A549 (cell line): ENCODE measurements at regions not wholly inside any gene's neighbourhood (a gene's known extent, or its start where the extent isn't known, plus 50 kb on each side); places are given as distances from the start of the nearest gene placed in this dataset.
"Not testable (repeated sequence)": the region's sequence is repeated elsewhere in the genome, so short reads cannot be mapped to it uniquely, and the experiment has no call there.

Experiments
- ATAC-seq, 2 experiments: fragments of 200-7000 bp in 1 of 2; fragments of >200 bp in 1 of 2; cut with Nextera tagmentation in 1 of 2; cut with Tn5 transposase in 1 of 2; 3 replicates each; pipeline versions ENCODE4 v1.8.0 to v1.9.1; 2018 to 2020; ENCODE audit warnings: mild to moderate bottlenecking in 1 of 2, moderate library complexity in 1 of 2
- CTCF ChIA-PET: fragments of 300-600 bp; sonication (Branson Sonifier 250); formaldehyde crosslinking; extraction: SDS; loops from one replicate; lab custom pipeline; 2021; ENCODE audit warnings: antibody characterized with exemption, inconsistent platforms; lab: Yijun Ruan, JAX
- POLR2A ChIA-PET: fragments of 350-600 bp; formaldehyde crosslinking; extraction: SDS; loops from one replicate; lab custom pipeline; 2021; ENCODE audit warnings: antibody characterized with exemption, inconsistent platforms; lab: Yijun Ruan, JAX
- DNase-seq, 2 experiments: peaks; one replicate each; pipeline versions ENCODE4 v3.0.0 to v3.0.0-alpha.2; 2011 to 2016; ENCODE audit warnings: low read depth in 1 of 2, low spot score in 1 of 2
- FAIRE-seq: peaks from 2 replicates; lab custom pipeline; 2011; peaks lifted over from hg19 to GRCh38; lab: Jason Lieb, UNC
- H3K27ac ChIP-seq, 2 experiments: fragments of >200 bp; sonication (Bioruptor Twin); formaldehyde crosslinking; 3 replicates each; pipeline ENCODE4 v1.5.1; 2016 to 2017
- H3K4me1 ChIP-seq: fragments of >200 bp; sonication (Bioruptor Twin); formaldehyde crosslinking; 3 replicates; pipeline ENCODE4 v1.6.1; 2016
- H3K4me2 ChIP-seq: fragments of >200 bp; sonication (Bioruptor Twin); formaldehyde crosslinking; 3 replicates; pipeline ENCODE4 v1.6.1; 2016
- H3K4me3 ChIP-seq: fragments of >200 bp; sonication (Bioruptor Twin); formaldehyde crosslinking; 3 replicates; pipeline ENCODE4 v1.5.1; 2016
- H3K9me3 ChIP-seq: fragments of >200 bp; sonication (Bioruptor Twin); formaldehyde crosslinking; 3 replicates; pipeline ENCODE4 v1.6.1; 2016
- WGBS: methylation state at CpG from one replicate; pipeline ENCODE4 v1.1.6; 2017; ENCODE audit errors: missing lambda C conversion rate; 5-methylcytosine and 5-hydroxymethylcytosine counted together

GRCh38 chr1:83395130-83395529 lies 603.8 kb downstream of the TTLL7 start:
- DNase-seq, H3K4me2 ChIP-seq, H3K4me1 ChIP-seq, POLR2A ChIA-PET, FAIRE-seq, H3K27ac ChIP-seq, ATAC-seq, H3K9me3 ChIP-seq, H3K4me3 ChIP-seq, CTCF ChIA-PET: not testable (repeated sequence)
- WGBS, result 12% methylated on average over 5 of the region's 5 CpGs

GRCh38 chr1:83386946-83387345 lies 612.0 kb downstream of the TTLL7 start:
- H3K4me1 ChIP-seq, ATAC-seq, DNase-seq, H3K4me3 ChIP-seq, H3K4me2 ChIP-seq, H3K9me3 ChIP-seq, H3K27ac ChIP-seq, CTCF ChIA-PET, POLR2A ChIA-PET, FAIRE-seq: not testable (repeated sequence)
- 0% methylated on average over 1 of the region's 1 CpG for whole genome bisulfite sequencing

- H3K4me1 ChIP-seq, POLR2A ChIA-PET, H3K4me2 ChIP-seq, H3K27ac ChIP-seq, CTCF ChIA-PET, H3K4me3 ChIP-seq, ATAC-seq, DNase-seq, H3K9me3 ChIP-seq: not testable (repeated sequence)
- FAIRE-seq, result peak; percentile 46
- 0% methylated on average over 1 of the region's 2 CpGs for WGBS
Measured at GRCh38 chr1:83383107-83383506, 615.8 kb downstream of the TTLL7 start.

- ATAC-seq, H3K4me2 ChIP-seq, DNase-seq, H3K27ac ChIP-seq, FAIRE-seq, H3K9me3 ChIP-seq, POLR2A ChIA-PET, H3K4me1 ChIP-seq, H3K4me3 ChIP-seq, CTCF ChIA-PET: not testable (repeated sequence)
- WGBS, result 0% methylated on average over 1 of the region's 1 CpG
Measured at GRCh38 chr1:83373018-83373417, 625.9 kb downstream of the TTLL7 start.

DNA sequence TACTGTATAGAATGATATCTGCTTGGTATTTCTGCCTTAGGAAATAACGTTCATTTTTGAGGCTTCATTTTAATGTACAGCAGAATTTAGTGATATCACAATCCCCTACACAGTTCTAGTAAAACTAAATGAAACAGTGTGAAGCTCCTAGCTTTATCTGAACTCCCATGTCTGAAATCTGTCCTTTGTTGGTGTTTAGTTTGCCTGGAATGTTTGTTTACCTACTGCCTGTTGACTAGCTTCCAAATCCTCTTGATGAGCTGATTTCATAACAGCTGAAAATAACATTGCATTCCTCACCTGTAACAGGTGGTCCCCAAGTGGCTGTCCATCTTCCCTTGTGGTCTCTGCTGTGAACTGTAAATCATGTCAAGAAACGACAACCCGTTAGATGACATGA lies 629.1 kb downstream of the TTLL7 start:
- H3K27ac ChIP-seq, H3K4me1 ChIP-seq, CTCF ChIA-PET, ATAC-seq, H3K4me3 ChIP-seq, DNase-seq, FAIRE-seq, H3K9me3 ChIP-seq, POLR2A ChIA-PET, H3K4me2 ChIP-seq: not testable (repeated sequence)
- 0% methylated on average over 3 of the region's 3 CpGs for WGBS

GRCh38 chr1:83365320-83365719 lies 633.6 kb downstream of the TTLL7 start:
- H3K4me2 ChIP-seq, H3K27ac ChIP-seq, POLR2A ChIA-PET, DNase-seq, CTCF ChIA-PET, H3K4me1 ChIP-seq, H3K9me3 ChIP-seq, H3K4me3 ChIP-seq, ATAC-seq, FAIRE-seq: not testable (repeated sequence)
- 2% methylated on average over 2 of the region's 2 CpGs for WGBS

- H3K27ac ChIP-seq, FAIRE-seq, H3K4me3 ChIP-seq, ATAC-seq, POLR2A ChIA-PET, H3K9me3 ChIP-seq, DNase-seq, H3K4me1 ChIP-seq, CTCF ChIA-PET, H3K4me2 ChIP-seq: not testable (repeated sequence)
- 9% methylated on average over 3 of the region's 3 CpGs for WGBS
Measured at GRCh38 chr1:83345375-83345774, 653.6 kb downstream of the TTLL7 start.

GRCh38 chr1:83343767-83344166 lies 655.2 kb downstream of the TTLL7 start:
- FAIRE-seq, H3K9me3 ChIP-seq, ATAC-seq, H3K4me2 ChIP-seq, H3K4me3 ChIP-seq, DNase-seq, H3K4me1 ChIP-seq, H3K27ac ChIP-seq, POLR2A ChIA-PET, CTCF ChIA-PET: not testable (repeated sequence)
- 42% methylated on average over 6 of the region's 6 CpGs for WGBS

DNA sequence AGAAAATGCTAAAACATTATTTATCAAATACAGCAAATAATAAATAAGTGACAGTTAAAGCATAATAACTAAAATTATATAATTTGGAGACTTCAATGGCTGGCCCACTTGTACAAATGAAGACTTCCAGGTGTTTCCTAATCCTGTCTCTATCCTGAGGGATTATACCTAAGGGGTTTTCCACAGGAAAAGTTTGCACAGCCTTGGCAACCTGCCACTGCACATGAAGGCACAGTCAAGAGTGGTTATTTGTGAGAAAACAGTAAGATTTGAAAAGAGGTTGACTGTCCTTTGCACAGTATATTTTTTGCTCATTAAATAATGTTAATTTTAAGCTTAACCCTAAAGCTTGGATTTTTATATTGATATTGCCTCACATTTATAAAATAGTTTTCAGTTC lies 655.9 kb downstream of the TTLL7 start:
- DNase-seq, H3K4me2 ChIP-seq, POLR2A ChIA-PET, H3K9me3 ChIP-seq, H3K4me1 ChIP-seq, FAIRE-seq, H3K27ac ChIP-seq, ATAC-seq, CTCF ChIA-PET, H3K4me3 ChIP-seq: not testable (repeated sequence)

DNA sequence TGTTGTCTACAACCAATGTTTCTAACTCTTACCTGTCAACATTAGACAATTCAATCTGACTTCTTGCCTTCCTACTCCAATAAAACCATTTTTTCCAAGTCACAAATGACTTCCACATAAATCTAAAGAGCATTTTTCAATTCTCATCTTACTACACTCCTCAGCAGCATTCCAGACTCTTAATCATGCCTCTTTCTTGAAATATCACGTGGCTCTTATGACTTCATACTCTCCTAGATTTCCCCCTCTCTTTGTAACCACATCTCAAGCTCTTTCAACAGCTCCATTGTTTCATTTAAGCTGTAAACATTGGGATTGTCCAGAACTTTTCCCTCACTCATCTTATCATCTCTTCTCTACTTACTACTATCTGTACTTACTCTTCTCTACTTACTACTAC lies 666.6 kb downstream of the TTLL7 start:
- DNase-seq, H3K4me3 ChIP-seq, H3K4me1 ChIP-seq, FAIRE-seq, H3K27ac ChIP-seq, POLR2A ChIA-PET, ATAC-seq, H3K4me2 ChIP-seq, H3K9me3 ChIP-seq, CTCF ChIA-PET: not testable (repeated sequence)
- WGBS, result no CpG with 5 or more reads among the region's 1 CpG
